ENCODE measurements at regions not wholly inside any gene's neighbourhood (a gene's known extent, or its start where the extent isn't known, plus 50 kb on each side); places are given as distances from the start of the nearest gene placed in this dataset.
"Not testable (repeated sequence)": the region's sequence is repeated elsewhere in the genome, so short reads cannot be mapped to it uniquely, and the experiment has no call there.

DNA sequence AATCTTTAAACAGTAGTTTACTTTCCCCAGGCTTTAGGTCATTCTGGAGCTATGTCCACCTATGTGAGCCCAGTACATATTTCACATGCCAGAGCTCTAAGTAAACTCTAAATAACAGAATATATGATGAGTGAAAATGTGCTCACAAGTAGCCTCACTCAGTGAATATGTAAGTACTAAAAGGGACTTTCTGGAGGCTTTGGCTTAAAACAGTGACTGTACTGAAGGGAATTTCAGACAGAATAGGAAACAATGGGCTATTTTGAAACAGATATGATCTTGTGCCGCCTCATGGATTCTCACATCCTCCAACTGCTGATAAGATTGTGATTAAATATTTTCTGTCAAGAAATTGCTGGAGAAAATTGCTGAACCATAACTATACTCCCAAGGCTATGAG, 747.9 kb downstream of the SOCS6 start:
- FAIRE-seq = no peak

DNA sequence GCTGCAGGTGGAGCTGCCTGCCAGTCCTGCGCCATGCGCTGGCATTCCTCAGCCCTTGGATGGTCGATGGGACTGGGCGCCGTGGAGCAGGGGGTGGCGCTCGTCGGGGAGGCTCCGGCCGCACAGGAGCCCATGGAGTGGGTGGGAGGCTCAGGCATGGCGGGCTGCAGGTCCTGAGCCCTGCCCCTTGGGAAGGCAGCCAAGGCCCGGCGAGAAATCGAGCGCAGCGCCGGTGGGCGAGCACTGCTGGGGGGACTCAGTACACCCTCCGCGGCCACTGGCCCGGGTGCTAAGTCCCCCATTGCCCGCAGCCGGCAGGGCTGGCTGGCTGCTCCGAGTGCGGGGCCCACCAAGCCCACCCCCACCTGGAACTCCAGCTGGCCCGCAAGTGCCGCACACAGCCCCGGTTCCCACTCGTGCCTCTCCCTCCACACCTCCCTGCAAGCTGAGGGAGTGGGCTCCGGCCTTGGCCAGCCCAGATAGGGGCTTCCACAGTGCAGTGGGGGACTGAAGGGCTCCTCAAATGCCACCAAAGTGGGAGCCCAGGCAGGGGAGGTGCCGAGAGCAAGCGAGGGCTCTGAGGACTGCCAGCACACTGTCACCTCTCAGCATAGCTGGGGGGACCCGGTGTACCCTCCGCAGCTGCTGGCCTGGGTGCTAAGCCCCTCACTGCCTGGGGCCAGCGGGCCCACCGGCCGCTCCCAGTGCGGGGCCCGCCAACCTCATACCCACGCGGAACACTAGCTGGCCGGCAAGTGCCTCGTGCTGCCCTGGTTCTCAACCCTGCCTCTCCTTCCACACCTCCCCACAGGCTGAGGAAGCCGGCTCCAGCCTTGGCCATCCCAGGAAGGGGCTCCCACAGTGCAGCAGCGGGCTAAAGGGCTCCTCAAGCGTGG, 742.7 kb downstream of the SOCS6 start:
- not testable (repeated sequence) for FAIRE-seq

DNA sequence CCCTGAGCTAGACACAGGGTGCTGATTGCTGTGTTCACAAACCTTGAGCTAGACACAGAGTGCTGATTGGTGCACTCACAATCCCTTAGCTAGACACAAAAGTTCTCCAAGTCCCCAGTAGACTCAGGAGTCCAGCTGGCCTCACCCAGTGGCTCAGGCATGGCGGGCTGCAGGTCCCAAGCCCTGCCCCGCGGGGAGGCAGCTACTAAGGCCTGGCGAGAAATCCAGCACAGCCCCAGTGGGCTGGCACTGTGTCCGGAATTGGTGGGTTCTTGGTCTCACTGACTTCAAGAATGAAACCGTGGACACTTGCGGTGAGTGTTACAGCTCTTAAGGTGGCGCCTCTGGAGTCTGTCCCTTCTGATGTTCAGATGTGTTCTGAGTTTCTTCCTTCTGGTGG, 741.2 kb downstream of the SOCS6 start:
- not testable (repeated sequence) for FAIRE-seq

DNA sequence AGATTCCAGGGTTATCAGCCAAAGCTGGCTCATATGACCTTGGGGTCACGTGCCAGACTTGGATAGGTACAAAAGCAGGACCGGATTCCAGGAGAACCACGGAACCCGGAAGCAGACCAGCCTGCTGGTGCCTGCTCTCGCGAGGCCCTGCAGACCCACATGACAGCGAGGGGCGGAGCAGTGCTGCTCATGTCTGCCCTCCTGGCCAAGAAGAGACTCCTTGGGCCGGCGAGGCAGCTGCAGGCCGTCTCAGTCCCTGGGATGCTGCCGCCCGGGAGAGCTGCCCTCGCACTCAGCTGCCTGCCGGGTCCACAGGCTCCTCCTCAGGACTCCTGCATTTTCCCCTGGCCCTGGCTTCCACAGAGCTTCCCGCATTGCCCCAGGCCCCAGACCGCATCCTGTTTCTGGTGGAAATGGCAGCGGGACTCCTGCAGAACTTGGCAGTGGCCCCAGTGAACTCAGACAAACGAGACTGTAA, 739.5 kb downstream of the SOCS6 start:
- no peak for FAIRE-seq

DNA sequence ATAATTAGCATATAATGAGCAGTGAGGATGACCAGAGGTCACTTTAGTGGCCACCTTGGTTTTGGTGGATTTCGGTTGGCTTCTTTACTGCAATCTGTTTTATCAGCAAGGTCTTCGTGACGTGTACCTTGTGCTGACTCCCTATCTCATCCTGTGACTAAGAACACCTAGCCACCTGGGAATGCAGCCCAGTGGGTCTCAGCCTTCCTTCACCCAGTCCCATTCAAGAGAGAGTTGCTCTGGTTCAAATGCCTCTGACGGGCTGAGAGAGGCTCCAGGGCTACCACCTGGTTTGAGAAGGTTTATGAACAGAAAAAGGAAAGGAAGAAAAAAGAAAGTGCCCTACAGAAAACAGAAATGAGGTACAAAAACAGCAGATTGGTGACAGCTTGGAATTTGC, 738.7 kb downstream of the SOCS6 start:
- no peak for FAIRE-seq

DNA sequence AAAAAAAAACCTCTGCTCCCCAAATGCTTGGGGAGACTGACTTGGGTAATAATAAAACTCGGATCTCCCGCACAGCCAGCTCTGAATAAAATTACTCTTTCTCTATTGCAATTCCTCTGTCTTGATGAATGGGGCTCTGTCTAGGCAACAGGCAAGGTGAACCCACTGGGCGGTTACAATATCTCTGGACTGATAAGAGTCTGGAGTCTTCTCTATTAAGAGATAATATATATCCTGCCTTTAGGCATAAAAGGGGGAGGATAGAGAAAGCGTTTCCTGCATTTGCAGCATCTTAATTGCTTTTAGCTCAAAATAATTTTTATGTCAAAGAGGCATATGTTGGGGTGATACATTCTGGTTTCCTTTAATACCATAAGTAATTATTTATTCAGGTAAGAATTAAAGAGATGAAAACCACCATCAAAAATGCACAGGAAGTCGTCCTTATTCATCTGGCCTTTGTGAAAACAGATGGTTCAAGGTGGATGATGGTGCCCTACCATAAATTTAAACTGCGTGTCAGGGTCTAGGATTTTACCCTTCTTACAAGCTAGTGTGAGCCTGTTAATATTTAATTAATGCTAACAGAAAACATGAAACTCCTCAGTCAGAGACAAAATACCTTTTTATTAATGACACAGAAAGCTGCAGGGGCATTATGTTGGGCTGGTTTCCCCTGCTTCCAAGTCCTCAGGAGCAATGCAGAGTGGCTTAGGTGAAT, 736.8 kb downstream of the SOCS6 start:
- no peak for FAIRE-seq

DNA sequence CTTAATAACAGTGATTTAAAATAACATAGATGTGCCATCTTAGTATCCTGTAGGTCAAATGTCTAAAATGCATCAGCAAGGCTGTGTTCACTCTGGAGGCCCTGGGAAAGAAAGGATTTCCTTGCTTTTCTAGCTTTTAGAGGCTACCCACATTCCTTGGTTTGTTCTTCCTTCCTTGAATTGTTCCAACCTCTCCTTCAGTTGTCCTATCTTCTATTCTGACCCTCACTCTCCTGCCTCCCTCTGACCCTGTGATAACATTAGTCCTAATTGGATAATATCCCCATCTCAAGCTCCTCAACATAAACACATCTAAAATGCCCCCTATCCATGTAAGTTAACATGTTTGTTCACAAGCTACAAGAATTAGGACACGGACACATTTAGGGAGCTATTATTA, 733.5 kb downstream of the SOCS6 start:
- no peak for FAIRE-seq

DNA sequence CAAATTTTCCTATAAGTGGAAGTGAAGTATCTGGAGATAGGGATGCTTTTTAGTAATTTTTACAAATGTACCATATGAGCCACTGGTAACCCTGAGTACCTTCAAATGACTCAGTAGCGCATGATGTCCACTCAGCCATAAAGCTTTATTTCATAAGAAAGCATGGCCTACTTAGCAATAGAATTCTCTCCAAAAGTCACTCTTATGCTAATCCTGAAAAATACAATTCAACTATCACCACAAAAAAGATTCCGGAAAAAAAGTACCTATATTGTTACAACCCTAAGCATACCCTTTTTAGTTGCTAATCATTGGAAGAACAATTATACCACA, 732.2 kb downstream of the SOCS6 start:
- FAIRE-seq = no peak

DNA sequence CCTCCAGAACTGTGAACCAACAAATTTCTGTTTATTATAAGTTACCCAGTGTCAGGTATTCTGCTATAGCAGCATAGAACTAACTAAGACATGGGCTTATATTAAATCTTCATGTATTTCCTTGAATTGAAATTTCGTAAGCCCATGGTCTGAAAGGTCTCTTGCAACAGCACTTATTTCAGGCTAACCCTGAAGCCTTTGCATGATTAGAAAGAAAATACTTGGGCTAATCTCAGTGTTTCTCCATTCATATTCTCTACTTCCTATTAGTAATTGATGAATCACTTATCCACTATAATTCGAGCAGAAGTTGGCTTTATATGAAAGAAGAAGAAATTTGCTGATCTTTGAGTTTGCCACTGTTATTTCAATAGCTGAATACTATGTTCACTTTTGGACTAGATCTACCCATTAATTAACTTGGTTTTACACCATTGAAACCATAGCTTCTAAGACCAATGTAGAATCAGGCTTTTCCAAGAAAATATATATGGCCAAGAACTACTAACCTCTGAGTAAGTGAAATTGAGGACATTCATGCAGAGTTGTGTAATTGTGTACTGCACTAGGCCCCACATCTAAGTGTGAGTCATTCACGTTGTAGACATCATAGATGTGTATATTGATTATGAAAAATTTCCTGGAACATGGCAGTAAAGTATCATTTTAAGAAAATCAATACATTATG, 731.6 kb downstream of the SOCS6 start:
- no peak for FAIRE-seq

DNA sequence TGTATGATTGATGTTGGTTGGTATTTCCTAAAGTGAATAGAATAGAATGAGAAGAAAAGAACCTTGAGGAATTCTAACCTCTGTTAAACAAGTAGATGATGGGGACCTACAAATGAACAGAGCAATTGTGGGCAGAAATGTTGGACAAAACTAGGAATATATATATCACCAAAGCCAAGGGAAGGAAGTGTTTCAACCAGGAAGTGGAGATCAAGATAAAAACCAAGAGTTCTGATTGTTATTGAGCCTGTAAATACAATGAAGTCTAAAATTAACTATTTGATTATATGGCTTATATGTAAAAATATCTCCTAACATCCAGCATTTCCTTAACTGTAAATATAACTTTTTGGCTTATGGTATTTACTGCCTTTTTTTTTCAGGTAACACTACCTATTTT, 730.0 kb downstream of the SOCS6 start:
- FAIRE-seq = no peak

DNA sequence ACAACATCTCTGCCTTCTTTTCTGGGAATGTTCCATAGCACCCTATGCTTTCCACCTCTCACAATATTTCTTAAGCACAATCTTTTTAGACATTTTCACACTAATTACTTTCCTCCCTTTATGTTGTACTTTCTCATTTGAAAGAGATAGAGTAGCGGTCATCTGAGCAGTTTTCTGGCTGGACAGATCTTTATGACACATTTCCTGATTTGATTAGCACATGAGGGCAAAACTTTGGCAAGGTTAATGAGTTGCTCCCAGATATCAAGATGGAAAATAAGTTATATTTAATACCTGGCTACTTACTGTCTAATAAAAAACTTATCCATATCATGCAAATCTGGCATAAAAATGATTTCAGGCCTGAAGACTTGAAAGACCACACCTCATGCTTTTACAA, 723.9 kb downstream of the SOCS6 start:
- FAIRE-seq = no peak

DNA sequence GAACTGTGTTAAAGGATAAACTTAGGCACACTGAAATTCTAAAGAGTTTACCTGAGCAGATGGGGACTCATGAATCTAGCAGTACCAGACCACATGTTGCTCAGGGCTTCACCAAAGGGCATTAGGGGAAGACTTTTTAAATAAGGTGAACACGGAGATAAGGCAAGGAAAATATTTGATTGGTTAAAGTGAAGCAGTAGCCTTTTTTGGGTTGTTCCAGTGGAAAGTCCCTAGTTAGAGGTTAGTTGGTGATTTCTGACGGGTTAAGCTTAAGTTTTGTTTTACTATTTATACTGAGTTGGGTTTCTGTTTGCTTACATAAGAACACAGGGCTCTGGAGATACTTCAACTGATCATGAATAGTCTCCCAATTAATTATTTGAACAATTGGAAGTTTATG, 722.5 kb downstream of the SOCS6 start:
- FAIRE-seq = no peak

DNA sequence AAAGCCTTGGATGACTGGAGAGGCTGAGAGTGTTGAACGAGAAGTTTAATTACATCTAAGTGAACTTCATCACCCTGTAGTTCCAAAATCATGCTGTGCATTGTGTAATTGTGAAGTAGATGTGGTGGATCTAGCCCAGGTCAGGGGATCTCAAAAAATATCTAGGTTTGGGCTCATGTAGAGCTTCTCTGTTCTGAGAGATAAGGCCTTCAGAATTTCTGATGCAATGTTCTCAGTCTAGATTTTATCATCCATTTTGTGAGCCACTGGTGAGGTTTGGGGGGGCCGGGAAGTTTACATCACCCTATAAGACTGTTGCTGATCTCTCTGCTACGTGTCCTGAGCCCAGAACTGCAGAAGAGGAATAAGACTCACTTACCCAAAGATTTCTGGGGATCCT, 719.4 kb downstream of the SOCS6 start:
- FAIRE-seq = no peak

DNA sequence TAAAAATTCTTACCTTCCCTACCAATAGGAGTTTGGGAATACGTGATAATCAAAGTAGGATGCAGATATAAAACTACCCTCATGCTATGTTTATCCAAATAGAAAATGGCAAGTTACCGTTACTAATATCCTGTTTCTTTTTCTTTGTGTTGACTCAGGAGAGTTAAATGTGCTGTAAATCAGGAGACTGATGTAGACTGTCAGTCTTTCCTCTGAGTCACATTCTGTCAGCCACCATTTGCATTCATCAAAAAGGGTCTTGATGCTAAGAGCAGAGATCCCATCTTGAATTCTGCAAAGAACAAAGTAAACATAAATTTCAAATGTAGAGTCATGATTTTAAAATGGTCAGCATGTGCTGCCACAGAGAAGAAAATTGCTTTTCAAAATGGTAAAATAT, 712.8 kb downstream of the SOCS6 start:
- FAIRE-seq = no peak

DNA sequence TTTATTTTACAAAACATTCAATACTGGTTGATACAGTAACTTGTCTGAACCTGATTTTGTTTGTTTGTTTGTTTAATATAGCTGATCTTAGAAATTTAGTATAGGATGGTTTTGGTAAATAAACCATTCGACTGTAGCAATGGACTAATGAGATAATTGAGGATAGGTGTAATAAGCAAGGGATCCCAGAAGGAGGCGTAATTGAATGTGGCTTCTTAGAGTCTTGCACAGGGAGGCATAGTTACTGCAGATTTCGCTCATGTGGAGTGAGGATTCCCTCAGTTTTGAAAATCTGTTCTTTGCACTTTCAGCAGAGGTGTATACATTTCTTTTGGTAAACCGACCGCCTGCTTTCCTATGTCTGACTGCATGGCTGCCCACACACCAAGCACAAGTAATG, 709.6 kb downstream of the SOCS6 start:
- no peak for FAIRE-seq

DNA sequence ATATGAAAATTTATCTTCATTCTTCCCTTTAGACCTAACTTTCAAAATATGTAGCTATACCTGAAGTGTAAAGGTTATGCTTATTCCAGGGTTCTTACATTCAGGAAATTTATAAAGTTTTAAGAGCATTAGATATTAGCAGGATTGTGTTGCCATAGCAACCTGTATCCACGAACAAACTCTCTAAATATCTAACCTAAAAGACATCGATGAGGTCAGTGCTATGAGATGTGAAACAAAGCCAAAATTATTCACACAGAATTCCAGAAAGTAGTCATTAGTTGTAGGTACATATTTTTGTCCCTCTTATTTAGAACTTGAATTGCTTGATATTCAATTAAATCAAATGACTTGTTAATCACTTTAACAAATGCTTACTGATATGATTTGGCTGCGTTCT, 705.3 kb downstream of the SOCS6 start:
- no peak for FAIRE-seq

DNA sequence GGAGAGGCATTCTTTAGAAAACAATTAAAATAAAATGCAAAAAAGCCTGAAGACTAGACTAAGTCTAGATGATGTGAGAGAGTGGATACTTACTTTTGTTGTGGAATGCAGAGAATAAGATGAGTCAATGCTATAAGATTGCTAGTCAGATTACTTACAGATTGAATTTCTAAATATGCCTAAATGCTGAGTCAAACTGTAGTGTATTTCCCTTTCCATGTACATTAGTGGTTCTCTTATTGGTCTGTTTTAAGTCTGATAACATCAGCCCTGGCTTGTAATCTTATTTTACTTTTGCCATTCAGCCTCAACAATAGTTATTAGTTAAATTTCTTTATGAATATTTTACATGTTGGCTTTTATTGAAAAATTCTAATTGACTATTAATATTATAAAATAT, 702.7 kb downstream of the SOCS6 start:
- no peak for FAIRE-seq

DNA sequence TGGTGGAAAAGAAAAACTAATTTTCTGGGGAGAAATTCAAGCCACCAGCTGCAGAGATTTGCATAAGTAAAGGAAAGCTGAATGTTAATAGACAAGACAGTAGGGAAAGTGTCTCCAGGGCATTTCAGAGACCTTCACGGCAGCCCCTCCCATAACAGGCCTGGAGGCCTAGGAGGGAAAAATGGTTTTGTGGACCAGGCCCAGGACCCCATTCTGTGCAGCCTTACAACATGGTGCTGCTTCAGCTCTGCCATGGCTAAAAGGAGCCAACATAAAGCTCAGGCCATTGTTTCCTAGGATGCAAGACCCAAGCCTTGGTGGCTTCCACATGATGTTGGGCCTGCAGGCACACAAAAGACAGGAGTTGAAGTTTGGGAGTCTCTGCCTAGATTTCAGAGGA, 697.1 kb downstream of the SOCS6 start:
- no peak for FAIRE-seq

DNA sequence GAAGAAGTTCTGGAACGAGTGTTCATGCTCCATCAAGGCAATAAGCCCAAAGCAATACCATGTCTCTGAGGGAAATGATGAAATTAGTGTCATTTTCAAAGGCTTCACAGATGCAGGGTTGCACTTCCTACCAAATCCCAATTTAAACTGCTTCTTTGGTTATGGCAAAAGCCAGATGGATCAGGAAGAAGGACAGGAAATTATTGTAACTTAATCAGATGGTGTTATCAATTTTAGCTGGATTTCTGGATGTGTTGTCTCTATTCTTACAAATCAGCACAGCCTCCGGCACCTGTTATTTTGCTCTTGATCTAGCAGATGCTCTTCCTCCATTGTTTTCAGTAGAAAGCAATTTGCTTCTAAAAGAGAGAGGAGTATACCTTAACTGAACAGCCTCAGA, 693.4 kb downstream of the SOCS6 start:
- no peak for FAIRE-seq

DNA sequence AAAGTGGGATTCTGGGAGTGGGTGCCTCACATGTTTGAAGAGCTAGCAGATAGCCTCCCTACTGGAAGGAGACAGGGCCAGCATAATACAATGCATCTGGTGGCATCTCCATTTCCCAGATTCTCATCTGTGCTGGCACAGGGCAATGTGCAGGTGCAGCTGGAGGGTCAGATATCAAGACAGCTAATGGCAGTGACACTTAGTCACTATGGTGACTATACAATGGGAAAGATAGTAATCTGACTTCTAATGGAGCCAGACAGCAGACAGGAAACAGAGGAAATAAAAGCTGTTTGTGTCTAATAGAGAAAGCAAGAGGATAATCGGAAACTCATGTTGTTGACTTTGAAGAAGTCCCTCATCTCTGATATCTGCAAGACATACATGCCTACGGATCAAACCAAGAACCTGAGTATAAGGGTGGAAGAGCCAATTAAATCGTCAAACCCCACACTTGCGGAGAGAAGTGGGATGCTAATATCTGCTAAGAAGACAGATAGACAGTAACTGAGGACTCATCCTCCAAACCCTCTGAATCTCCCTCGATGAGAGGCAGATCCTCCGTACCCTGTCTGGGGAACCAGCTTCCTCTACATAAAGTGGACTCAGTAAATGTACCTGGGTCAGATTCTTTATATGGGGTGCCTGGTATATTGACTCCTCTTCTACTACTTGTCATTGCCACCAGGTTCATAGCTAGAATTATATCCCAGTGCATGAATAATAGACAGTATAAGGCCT, 692.7 kb downstream of the SOCS6 start:
- FAIRE-seq = no peak

DNA sequence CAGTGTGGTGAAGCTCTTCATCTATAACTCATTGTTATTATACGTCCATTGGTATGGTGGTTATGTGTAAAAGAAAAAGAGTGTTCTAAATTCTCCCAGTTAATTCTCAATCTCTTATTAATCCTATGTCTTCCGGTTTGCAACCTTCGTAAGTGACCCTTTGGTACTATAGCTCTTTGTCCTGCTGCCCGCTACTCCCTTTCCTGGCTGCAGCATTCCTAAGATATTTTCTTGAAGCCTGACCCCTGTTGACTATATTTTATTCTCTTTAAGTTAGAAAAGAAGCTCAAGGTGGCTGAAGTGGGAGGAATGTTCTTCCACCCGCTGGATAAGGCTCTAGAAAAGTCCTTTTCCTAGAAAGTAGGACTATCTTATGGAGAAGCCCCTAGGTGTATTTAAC, 684.8 kb downstream of the SOCS6 start:
- no peak for FAIRE-seq

DNA sequence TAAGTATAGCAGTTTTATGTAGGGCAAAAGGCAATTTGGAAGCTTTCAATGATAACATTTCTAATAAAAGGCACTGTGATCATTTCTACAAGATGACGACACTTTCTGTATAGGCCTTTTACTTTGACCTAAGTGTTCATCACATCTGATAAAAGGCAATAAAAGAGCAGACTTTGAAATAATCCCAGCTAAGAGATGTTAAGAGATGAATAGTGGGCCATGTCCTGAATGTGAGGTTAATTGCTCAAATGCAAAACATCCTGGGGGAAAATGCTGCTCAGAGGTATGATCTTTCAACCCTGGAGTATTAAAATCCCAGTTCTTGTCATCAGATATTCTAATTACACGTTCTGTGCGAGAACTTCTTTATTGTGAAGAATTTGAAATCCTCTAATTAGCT, 677.6 kb downstream of the SOCS6 start:
- no peak for FAIRE-seq

DNA sequence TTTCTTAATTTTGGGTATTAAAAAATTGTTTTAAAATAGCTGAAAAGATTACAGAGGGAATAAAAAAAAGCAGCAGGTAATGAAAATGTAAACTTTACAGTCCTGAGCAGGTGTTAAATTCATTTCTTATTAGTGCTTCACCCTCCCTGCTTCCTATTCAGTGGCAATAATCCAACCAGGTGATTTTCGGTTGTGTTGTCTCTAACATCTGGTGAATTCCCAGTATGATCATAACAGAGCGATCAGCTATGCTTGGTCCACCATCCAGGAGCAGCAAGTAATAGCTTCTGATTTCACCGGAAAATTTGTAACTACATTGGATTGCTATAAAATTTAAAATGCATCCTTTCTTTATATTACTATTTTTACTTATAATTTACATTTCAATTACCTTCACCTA, 673.1 kb downstream of the SOCS6 start:
- no peak for FAIRE-seq
